Skeletal muscle tissue (tissue), 3 donors: ENCODE measurements at regions not wholly inside any gene's neighbourhood (a gene's known extent, or its start where the extent isn't known, plus 50 kb on each side); places are given as distances from the start of the nearest gene placed in this dataset.

Source experiments
- H3K27ac ChIP-seq: one replicate; pipeline ENCODE4 v1.7.0; 2013; ENCODE audit warnings: mild to moderate bottlenecking, low read depth, low read length, inconsistent platforms
- H3K27me3 ChIP-seq, 3 donors: one replicate each; pipeline ENCODE4 v1.7.0; 2013; ENCODE audit warnings: low read length in 3 of 3; ENCODE audit not compliant: control insufficient read depth in 3 of 3, insufficient read depth in 3 of 3
- H3K36me3 ChIP-seq, 3 donors: one replicate each; pipeline ENCODE4 v1.7.0; 2013; ENCODE audit warnings: low read length in 3 of 3; ENCODE audit not compliant: control insufficient read depth in 3 of 3, insufficient read depth in 3 of 3
- H3K4me1 ChIP-seq, 3 donors: one replicate each; pipeline ENCODE4 v1.7.0; 2013; ENCODE audit warnings: low read length in 3 of 3, mild to moderate bottlenecking in 3 of 3; ENCODE audit not compliant: control insufficient read depth in 3 of 3, insufficient read depth in 3 of 3
- H3K4me3 ChIP-seq, 3 donors: one replicate each; pipeline ENCODE4 v1.7.0; 2013; ENCODE audit warnings: low read length in 3 of 3
- H3K9ac ChIP-seq, 3 donors: one replicate each; pipeline ENCODE4 v1.7.0; 2013; ENCODE audit warnings: low read length in 3 of 3, mild to moderate bottlenecking in 3 of 3, moderate library complexity in 2 of 3, low read depth in 1 of 3
- H3K9me3 ChIP-seq, 3 donors: one replicate each; pipeline ENCODE4 v1.7.0; 2013; ENCODE audit warnings: low read length in 3 of 3; ENCODE audit not compliant: control insufficient read depth in 3 of 3
- donor health status: Osteomylitis.

GRCh38 chr18:45237343-45238098 lies 377.8 kb upstream of the SLC14A2 start:
- Histone ChIP-seq H3K27me3 (no peaks in the 10 kb centered on the region), H3K9ac (no peak overlapping the region), H3K4me3 (no peak overlapping the region), H3K4me1 (no peaks in the 10 kb centered on the region), H3K9me3 (no peaks in the 10 kb centered on the region), H3K36me3 (no peaks in the 10 kb centered on the region), H3K27ac (no peak overlapping the region)

- Histone ChIP-seq H3K4me3 (no peak overlapping the region), H3K9ac (no peak overlapping the region), H3K4me1 (peaks cover 9 to 21% (median 15%) of the 10 kb centered on the region in 3 donors), H3K9me3 (no peaks in the 10 kb centered on the region), H3K27ac (no peak overlapping the region), H3K27me3 (no peaks in the 10 kb centered on the region), H3K36me3 (no peaks in the 10 kb centered on the region)
Observed at GRCh38 chr18:45241271-45241670, 374.0 kb upstream of the SLC14A2 start.

GRCh38 chr18:45241982-45242565 lies 373.2 kb upstream of the SLC14A2 start:
- Histone ChIP-seq H3K36me3 (no peaks in the 10 kb centered on the region), H3K4me3 (no peak overlapping the region), H3K9me3 (no peaks in the 10 kb centered on the region), H3K4me1 (peaks cover 9 to 21% (median 15%) of the 10 kb centered on the region in 3 donors), H3K27ac (no peak overlapping the region), H3K27me3 (no peaks in the 10 kb centered on the region), H3K9ac (no peak overlapping the region)

GRCh38 chr18:45243340-45244110 lies 371.8 kb upstream of the SLC14A2 start:
- Histone ChIP-seq H3K4me3 (no peak overlapping the region), H3K4me1 (peaks cover 18 to 28% (median 24%) of the 10 kb centered on the region in 3 donors), H3K27me3 (no peaks in the 10 kb centered on the region), H3K27ac (no peak overlapping the region), H3K9ac (no peak overlapping the region), H3K36me3 (no peaks in the 10 kb centered on the region), H3K9me3 (no peaks in the 10 kb centered on the region)

GRCh38 chr18:45245091-45245511 lies 370.2 kb upstream of the SLC14A2 start:
- Histone ChIP-seq H3K27ac (no peak overlapping the region), H3K4me1 (peaks cover 23 to 33% (median 33%) of the 10 kb centered on the region in 3 donors), H3K27me3 (no peaks in the 10 kb centered on the region), H3K9ac (no peak overlapping the region), H3K9me3 (no peaks in the 10 kb centered on the region), H3K4me3 (no peak overlapping the region), H3K36me3 (no peaks in the 10 kb centered on the region)

- Histone ChIP-seq H3K9me3 (no peaks in the 10 kb centered on the region), H3K4me1 (peaks cover 23 to 33% (median 28%) of the 10 kb centered on the region in 3 donors), H3K36me3 (no peaks in the 10 kb centered on the region), H3K9ac (no peak overlapping the region), H3K27me3 (no peaks in the 10 kb centered on the region), H3K27ac (peak overlapping the region; percentile 66), H3K4me3 (peak overlapping the region in 1 of 3 donors; percentile 17)
Observed at GRCh38 chr18:45248240-45248903, 366.9 kb upstream of the SLC14A2 start.

- no peaks in the 10 kb centered on the region for H3K27me3 ChIP-seq
- peak overlapping the region; percentile 66 for H3K27ac ChIP-seq
- H3K9ac ChIP-seq = no peak overlapping the region
- no peaks in the 10 kb centered on the region for H3K36me3 ChIP-seq
- no peak overlapping the region for H3K4me3 ChIP-seq
- peaks cover 23 to 28% (median 27%) of the 10 kb centered on the region in 3 donors for H3K4me1 ChIP-seq
- H3K9me3 ChIP-seq = no peaks in the 10 kb centered on the region
Observed at GRCh38 chr18:45249246-45249661, 366.0 kb upstream of the SLC14A2 start.

- Histone ChIP-seq H3K9me3 (no peaks in the 10 kb centered on the region), H3K9ac (no peak overlapping the region), H3K27ac (no peak overlapping the region), H3K36me3 (no peaks in the 10 kb centered on the region), H3K4me3 (no peak overlapping the region), H3K27me3 (no peaks in the 10 kb centered on the region), H3K4me1 (peaks cover 22 to 27% (median 22%) of the 10 kb centered on the region in 3 donors)
Observed at GRCh38 chr18:45250479-45250878, 364.8 kb upstream of the SLC14A2 start.

- H3K4me3 ChIP-seq = no peak overlapping the region
- H3K9ac ChIP-seq = no peak overlapping the region
- no peaks in the 10 kb centered on the region for H3K27me3 ChIP-seq
- peaks cover 18 to 27% (median 22%) of the 10 kb centered on the region in 3 donors for H3K4me1 ChIP-seq
- H3K9me3 ChIP-seq = no peaks in the 10 kb centered on the region
- H3K36me3 ChIP-seq = no peaks in the 10 kb centered on the region
- H3K27ac ChIP-seq = no peak overlapping the region
Observed at GRCh38 chr18:45251236-45251635, 364.0 kb upstream of the SLC14A2 start.
